HL-60/S4 (cell line): ENCODE measurements at regions not wholly inside any gene's neighbourhood (a gene's known extent, or its start where the extent isn't known, plus 50 kb on each side); places are given as distances from the start of the nearest gene placed in this dataset.

Source experiments
- in situ Hi-C: fragments of 300-500 bp; cut with MboI; formaldehyde crosslinking; loops from 2 replicates; pipeline ENCODE4 v1.14.3; 2022; ENCODE audit warnings: low sequenced_read_pairs

DNA sequence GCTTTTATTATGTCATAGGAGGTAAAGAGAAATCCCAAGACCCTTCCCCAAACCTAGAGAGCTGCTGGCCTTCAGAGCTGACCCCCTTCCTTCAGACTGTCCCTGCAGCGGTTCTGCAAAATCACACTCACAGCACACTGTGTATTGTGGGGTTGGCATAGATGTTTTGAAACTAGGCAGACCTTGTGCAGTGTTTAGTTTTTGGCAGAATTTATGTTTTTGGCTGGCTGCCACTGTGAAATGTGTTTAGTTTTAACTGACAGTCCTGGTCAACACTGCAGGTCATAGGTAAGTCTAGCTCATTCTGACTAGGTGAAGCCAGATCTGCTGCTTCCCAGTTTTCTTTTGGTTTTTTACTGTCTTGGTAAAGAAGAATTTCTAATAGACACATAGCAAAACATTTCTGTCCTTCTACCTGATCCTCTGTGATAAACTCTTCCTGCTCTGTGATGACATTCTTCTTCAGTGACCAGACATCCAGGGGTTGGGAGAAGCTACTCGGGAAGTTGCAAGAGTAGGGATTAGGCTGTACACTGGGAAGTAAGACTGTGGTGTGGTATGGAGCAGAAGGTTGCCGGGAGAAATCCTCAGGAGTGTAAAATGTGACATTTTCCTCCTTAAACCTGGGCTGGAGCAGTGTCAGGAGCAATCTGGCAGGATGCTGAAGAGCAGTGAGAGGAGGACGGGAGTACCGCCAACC is 209.6 kb upstream of the MCTP2 start:
- in situ Hi-C loops = no loop called here

DNA sequence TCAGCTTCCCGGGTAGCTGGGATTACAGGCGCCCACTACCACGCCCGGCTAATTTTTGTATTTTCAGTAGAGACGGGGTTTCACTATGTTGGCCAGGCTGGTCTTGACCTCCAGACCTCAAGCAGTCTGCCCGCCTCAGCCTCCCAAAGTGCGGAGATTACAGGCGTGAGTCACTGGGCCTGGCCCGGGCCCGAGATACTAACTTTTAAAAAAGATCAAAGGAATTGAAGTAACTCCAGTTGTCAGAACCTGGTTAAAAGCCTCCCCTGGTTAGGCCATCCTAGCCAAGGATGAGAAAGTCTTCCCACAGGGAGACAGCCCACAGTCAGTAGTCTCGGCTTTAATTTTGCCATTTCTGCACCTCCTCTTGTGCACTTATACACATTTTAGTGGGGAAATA is 212.3 kb upstream of the MCTP2 start:
- in situ Hi-C loops = no loop called here

DNA sequence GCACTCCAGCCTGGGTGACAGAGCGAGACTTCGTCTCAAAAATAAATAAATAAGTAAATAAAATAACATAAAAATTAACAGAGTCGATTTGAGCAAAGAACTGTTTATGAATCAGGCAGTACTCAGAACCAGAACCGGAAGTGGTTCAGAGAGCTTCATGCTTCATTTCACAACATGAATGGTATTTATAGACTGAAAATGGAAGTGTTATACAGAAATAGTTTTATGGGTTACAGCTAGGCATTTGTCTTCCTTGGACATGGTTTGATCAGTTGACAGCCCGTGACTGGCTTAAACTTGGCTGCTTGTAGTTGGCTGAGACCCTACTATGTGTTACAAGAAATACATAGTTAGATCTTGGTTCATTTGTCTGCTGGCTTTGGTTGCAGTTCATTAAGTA is 216.0 kb upstream of the MCTP2 start:
- in situ Hi-C loops = no loop called here

DNA sequence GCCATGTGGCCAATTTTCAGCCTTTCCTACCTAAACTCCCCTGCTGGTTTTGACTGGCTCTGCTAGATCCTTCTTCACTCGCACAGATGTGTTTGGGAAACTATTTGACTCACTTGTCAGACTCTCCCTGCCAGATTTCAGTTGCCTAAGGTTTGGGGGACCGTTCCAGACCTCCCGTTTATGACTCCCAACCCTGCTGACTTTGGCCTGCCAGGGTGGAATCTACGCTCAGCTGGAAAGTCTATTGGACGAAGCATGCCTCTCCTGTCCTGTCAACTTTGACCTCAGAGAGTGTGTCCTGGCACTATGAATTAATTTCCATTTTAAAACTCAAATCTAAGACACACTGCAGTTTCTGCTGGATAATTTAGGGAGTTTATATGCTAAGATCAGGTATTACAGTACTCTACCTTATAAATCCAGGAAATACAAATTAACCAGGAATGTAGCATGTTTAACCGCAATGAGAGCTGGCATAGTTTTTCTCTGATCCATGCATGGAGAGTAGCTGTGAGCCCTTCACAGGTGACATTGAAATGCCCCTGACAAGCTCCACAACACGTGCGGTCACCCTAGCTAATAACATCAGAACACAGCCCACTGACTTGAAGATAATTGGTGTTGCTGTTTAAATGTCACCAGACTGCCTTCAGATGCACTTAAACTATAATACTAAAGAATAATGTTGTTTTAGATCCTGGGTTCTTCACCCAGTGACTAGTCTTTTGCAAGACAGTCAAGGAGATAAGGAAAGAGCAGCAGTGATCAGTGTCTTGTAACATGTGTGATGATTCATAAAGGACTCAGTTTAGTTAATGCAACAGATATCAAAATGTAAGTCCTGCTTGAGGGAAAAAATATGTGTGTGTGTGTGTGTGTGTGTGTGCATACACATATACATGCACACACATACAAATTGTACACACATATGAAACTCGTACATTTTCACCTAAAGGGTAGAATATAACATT is 223.0 kb upstream of the MCTP2 start:
- in situ Hi-C loops = no loop called here

DNA sequence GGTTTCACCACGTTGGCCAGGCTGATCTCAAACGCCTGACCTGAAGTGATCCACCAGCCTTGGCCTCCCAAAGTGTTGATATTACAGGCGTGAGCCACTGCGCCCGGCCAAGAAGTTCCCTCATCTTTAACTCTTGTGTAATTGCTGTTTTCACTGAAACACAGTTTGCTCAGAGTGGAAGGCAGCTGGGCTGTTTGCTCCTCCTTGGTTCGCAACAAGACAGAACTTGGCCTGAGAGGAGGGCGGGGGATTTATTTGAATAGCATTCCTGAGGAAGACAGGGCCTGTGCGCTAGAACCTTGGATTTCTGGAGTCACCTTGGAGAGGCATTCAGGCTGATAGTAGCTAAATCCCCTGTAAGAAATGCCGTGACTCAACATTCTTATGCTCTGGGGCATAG is 226.7 kb upstream of the MCTP2 start:
- in situ Hi-C loops = no loop called here

DNA sequence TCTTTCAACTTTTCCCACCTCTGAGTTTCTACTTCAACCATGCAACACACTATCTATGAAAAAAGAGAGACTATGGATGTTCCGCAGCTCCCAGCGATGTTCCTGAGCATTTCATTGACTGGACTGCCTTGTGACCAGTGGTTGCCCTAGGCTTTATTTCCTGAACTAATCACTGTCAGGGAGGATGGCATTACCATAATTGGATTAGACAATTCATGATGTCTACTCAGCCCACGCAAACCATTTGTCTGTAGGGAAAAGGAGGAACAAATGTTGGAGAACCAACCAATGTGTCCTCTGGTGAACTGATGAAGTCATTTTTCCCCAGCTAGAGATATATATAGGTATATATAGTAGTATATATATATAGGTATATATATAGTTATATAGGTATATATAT is 229.3 kb upstream of the MCTP2 start:
- in situ Hi-C loops = no loop called here

DNA sequence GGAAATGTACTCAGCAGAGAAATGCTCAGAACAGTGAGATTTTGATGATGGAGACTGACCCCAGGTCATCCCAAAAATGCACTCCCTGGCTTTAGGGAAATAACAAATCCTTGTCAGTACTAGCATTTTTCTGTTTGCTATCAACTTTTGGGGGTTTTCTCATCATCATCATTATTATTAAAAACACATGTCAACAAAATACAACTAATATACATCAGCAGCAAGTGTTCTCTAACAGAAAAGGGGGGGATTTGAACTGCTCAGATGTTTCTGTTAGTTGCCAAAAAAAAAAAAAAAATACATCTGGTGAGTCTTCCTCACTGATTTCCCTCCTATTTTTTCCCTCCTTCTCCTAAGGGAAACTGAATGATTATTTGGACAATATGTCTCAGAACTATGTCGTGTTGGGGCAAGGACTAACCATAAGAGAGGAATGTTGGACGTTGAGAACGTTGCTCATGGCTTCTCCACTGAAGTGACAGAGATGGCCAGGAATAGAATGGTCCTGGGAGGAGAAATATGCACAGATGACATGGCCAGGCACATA is 230.0 kb upstream of the MCTP2 start:
- in situ Hi-C loops = no loop called here

DNA sequence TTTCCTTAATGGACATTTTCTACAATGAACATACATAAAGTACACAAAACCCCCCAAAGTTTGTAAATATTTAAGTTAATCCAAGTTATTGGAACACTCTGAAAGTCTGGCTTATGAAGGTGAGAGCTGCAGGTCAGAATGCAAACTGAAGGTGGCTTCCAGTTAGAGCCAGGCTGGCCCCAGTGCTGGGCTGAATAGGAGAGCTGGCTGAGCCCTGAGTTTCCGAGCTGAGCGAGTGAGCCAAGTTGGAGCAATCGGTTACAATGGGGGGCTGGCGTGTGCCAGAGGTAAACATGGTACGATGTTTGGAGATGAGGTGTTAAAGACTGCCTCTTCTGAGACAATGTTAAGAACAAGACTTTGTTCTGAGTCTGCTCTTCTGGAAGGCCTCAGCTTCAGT is 230.8 kb upstream of the MCTP2 start:
- in situ Hi-C loops = no loop called here

DNA sequence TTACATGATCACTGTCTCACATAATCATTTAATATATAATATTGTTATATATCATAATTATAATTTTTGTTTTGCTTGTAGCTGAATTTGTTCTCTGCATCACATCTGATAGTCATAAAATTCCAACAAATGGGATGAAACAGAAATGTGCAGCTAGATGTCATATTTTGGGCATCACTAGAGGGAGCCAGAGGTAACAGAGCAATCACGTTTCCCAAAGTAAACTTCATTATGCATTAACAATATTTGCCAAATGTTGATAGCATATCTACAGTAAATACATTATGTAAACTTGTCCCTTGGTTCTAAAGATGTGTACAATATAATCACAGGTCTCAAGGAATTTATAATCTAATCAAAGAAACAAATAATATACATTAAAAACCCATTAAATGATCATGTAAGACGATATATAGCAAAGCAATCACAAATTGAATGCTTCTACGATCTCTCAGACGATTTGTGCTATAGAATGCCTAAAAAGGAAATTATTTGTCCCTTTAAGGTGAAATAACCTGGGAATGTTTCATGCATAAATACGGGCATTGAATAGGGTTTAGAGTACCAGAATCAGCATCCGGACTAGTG is 234.2 kb upstream of the MCTP2 start:
- in situ Hi-C loops = no loop called here

DNA sequence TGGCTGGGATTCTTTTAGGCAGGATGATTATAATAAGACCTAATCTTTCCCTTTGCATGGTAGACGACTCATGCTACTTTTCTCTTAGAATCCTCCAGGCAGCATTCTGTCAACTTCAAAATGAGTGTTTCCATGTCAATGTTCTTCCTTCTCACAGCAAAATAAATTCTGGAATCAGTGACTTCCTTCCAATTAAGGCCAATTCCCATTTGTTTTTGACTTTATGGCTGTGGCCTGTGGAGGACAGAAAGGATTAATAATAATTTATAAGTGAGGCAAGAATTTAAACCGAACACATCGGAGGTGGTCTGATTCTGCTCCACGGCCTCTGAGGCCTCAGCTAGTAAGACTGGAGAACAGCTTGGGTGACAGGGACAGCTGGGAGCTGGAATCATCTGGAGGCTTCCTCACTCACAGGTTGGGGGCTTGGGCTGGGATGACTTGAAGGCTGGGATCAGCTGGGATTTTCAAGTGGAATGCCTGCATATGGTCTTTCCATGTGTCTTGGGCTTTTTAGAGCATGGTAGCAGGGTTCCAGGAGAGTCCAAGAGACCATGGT is 241.8 kb upstream of the MCTP2 start:
- in situ Hi-C loops = no loop called here

DNA sequence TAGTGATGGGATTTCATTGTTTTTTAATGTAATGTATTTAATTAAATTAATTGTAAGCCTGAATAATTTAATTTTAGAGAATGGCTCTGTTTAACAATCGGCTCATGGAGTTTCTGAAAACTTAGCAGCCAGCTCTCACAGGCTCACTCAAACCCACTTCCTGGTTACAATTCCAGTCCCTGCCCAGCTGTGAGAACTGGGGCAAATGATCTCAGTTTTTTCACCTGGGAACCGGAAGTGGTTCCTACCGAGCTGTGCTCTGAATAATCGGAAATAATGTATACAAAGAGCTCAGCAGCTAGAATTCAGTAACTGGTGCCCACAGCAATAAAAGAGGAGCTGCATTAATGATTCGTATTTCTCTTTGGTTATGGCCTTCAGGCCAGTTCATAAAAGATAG is 244.3 kb upstream of the MCTP2 start:
- in situ Hi-C loops = no loop called here

DNA sequence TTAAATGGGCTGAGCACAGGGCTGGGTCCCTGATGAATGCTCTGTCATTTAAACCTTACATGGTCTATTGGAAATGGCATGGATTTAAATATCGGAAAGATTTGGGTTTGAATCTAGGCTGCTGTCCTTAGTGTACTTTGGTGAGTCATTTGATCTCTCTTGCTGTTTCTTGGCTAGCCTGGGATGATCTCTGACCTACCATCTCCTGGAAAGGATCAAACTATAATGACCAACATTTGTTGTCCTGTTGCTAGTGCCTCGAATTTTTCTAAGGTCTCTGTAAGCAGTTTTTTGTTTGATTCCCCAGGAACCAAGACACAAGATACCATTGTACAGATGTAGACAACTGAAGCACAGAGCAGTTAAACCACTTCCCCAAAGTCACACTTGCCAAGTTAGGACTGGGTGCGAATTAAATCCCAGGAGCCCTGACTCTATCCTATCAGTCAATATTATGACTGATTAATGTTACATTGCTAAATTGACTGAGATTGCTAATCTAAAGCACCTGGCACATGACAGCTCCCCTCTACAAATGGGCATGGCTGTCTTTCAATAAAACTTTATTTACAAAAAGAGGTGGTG is 244.9 kb upstream of the MCTP2 start:
- in situ Hi-C loops = no loop called here

DNA sequence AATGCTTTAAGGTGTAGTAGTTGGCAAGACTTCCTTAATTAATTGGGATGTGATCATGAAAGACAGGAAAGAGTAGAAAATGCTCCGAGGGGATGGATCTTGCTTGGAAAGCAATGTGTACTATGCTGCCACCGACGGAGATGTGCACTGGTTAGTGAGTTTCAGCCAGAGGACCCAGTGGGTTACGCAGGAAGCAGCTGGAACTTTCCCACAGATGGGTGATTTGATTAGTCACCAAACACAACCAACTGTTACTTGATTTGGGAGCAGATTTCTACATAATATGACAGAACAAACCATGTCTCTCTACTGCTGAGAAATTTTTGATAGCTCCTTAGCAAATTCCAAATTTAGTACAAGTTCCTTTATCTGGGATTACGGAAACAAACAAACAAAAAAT is 245.4 kb upstream of the MCTP2 start:
- in situ Hi-C loops = no loop called here

DNA sequence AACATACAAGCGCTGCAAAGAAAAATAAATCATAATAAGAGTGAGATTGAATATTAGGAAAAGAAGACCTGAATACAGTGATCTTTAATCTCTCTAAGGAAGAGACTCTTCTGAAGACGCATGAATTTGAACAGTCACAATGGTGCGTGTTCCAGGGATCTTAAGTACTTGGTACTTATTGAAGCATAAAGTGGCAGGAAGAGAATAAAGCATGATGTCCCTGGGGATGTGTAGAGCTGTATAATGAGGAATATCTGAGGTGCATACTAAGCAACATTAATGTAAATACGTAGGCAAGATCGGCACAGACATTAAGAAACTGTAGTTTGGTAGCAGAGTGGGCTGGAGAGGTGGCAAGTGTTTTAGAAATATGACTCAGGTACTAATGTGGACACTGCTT is 246.2 kb upstream of the MCTP2 start:
- in situ Hi-C loops = no loop called here

DNA sequence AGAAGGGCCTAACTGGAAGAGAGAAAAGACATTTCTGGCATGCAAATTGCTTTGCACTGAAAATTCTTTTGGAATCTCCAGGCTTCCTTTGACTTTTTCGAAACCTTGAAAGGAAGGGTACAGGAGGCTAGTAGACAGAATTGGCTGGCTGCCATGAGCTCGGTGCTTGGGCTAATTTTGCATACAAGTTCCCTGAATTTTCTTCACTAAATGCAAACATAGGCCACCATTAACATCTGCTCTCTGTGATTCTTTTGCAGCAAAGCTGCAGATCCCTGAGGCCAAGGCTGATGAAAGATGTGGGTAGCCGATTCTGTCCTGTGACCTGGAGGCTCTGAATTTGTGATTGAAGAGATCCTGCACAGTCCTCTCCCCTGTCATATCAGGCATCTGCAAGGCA is 247.8 kb upstream of the MCTP2 start:
- in situ Hi-C loops = no loop called here

DNA sequence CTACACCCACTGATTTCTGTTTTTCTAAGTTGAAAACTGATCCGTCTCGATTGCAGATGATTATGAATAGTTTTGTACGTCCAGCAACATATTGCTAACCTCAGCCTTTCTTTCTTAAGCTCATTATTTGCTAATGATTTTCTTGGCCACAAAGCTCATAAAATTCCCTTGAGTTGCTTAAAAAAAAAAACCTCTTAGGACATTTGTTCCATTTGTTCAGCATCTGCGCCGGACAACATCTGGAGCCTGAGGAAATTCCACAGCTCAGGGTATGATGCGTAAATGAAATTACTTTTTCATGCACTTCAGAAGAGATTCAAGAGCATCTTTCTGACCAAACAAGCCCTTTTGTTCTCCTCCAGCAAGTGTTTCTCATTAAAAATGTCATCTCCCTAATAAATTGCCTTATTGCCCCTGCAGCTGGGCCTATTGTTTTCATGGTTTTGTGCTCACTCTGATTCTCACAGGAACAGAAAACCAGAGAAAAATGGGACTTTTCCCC is 249.1 kb upstream of the MCTP2 start:
- in situ Hi-C loops = no loop called here

DNA sequence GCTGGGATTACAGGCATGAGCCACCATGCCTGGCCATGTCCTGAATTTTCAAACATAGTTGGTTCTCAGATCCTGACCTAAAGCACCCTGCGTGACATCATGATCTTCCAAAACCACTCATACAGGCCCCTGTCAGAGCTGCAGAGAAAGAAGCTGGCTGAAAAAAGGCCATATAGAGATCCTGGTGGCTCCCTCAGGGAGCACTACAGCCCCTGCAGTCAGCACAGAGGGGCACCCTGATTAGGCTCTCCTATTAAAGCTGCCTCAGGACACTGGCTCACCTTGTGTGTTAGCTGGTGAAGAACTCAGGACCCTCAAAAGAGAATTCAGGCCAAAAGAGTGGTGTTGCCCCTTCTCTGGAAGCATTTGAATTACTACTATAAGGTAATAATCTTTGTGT is 249.7 kb upstream of the MCTP2 start:
- in situ Hi-C loops = no loop called here

DNA sequence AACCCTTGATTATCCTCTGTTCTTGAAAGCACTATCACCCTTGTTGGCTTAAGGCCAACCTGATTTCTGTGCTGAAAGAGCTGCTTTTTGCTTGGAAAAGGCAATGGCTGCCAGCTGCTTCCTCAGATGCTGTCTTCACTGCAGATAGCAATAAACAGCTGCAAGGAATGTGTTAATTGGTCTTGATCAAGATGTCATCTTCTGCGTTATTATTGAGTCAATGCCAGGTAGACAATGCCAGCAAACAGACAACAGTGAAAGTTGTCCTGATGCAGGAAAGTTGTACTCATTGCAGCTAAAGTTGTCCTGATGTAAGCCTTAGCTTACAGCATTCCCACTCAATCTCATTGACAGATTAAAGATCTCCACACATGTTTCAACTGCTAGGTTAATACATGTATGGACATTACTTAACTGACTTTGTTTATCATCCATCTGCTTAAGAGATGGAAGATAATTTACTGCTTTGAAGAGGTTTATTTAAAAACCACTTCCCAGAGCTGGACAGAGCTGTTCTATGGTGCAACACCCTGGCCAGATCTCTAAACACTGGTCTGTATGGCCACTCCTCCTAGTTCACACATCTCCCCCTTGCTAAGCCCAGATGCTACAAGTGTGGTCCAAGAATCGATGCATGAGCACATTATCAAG is 251.0 kb upstream of the MCTP2 start:
- in situ Hi-C loops = no loop called here

DNA sequence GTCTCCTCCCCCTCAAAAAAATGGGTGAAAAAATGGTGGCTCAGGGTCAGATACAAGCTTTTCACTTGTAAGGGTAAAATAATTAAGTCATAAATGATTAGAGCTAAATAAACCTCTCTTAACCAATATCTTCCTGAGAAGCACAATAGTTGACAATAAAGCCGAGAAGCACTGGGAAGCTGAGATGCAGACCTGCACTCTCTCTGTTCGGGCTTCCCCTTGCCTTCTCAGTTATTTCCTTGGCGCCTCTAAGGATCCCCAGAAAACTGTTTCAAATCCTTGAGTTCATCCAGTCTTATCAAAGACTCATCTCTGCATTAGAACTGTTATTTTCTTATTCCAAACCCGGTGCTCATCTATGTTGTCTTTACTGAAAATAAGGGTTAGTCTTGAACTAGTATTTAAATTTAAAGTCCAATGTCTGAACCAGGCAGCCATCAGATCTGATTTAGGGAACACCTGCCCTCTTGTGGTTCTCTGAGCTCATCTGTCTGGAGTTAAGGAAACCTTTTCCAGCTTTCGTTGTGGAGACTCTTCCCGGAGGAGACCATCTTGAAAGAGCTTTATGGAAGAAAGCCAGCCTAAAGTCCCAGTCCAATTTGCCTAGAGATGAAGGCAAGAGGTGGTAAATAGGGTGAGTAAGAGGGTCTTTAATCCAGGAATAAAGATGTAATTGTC is 256.4 kb upstream of the MCTP2 start:
- in situ Hi-C loops = no loop called here

DNA sequence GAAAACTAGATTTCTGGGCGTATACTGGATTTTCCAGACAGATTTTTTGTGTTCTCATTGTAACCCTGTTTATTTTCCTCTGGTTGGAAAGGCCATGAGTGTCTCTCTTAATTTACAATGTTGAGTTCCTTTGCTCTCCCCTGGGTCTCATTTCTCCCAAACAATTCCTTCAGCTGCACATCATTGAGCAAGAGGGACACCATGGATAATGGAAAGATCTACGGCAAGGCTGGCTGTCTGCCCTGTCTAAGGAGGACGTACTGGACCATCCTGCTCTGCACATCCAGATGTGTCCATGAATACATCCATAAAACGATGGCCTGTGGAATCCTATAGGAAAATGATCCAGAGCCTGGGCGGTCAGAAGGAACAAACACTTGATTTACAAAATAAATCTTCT is 258.1 kb upstream of the MCTP2 start:
- in situ Hi-C loops = no loop called here
